ENCODE measurements at regions not wholly inside any gene's neighbourhood (a gene's known extent, or its start where the extent isn't known, plus 50 kb on each side); places are given as distances from the start of the nearest gene placed in this dataset.

GRCh38 chr21:43364261-43364510 is 62.7 kb downstream of the SIK1 start:
- TF ChIP-seq CTCF (IDR thresholded peaks at IDR 0.05; ENCODE audit: insufficient read depth, low read depth, low read length, missing control alignments) = no peak
- no peak overlapping the region for H3K4me3 ChIP-seq (ENCODE audit: low read depth, low read length)
- no peak for DNase-seq (ENCODE audit: low read depth)

GRCh38 chr21:43363506-43364260 is 63.2 kb downstream of the SIK1 start:
- no peak for DNase-seq (ENCODE audit: low read depth)
- no peak overlapping the region for H3K4me3 ChIP-seq (ENCODE audit: low read depth, low read length)
- TF ChIP-seq CTCF (IDR thresholded peaks at IDR 0.05; ENCODE audit: insufficient read depth, low read depth, low read length, missing control alignments) = no peak

GRCh38 chr21:43362915-43363314 is 64.0 kb downstream of the SIK1 start:
- TF ChIP-seq CTCF (IDR thresholded peaks at IDR 0.05; ENCODE audit: insufficient read depth, low read depth, low read length, missing control alignments) = no peak
- peak overlapping the region; percentile 79 for H3K4me3 ChIP-seq (ENCODE audit: low read depth, low read length)
- DNase-seq (ENCODE audit: low read depth) = no peak

GRCh38 chr21:43362321-43362791 is 64.6 kb downstream of the SIK1 start:
- DNase-seq (ENCODE audit: low read depth) = peak; percentile 91
- no peak for TF ChIP-seq CTCF (IDR thresholded peaks at IDR 0.05; ENCODE audit: insufficient read depth, low read depth, low read length, missing control alignments)

GRCh38 chr21:43361493-43362296 is 65.2 kb downstream of the SIK1 start:
- peak; percentile 95 for DNase-seq (ENCODE audit: low read depth)
- peak overlapping the region; percentile 79 for H3K4me3 ChIP-seq (ENCODE audit: low read depth, low read length)
- no peak for TF ChIP-seq CTCF (IDR thresholded peaks at IDR 0.05; ENCODE audit: insufficient read depth, low read depth, low read length, missing control alignments)

More at GRCh38 chr21:43362321-43362791, 64.6 kb downstream of the SIK1 start:
- H3K4me3 ChIP-seq (ENCODE audit: low read depth, low read length) = peak overlapping the region; percentile 79

- peak; percentile 81 for DNase-seq (ENCODE audit: low read depth)
- no peak for TF ChIP-seq CTCF (IDR thresholded peaks at IDR 0.05; ENCODE audit: insufficient read depth, low read depth, low read length, missing control alignments)
- H3K4me3 ChIP-seq (ENCODE audit: low read depth, low read length) = peak overlapping the region; percentile 79
These were observed 65.8 kb downstream of the SIK1 start for GRCh38 chr21:43361127-43361492.
